Activated T-cell treated with anti-CD3 and anti-CD28 coated beads for 48 hours (primary cell): ENCODE measurements at regions not wholly inside any gene's neighbourhood (a gene's known extent, or its start where the extent isn't known, plus 50 kb on each side); places are given as distances from the start of the nearest gene placed in this dataset.

Experiments
- DNase-seq: peaks from one replicate; pipeline ENCODE4 v3.0.0-alpha.2; 2020; ENCODE audit warnings: low read depth

GRCh38 chr2:177021706-177022343 is 190.8 kb upstream of the HNRNPA3 start:
- DNase-seq, result no peak

- DNase-seq, result no peak
These were observed 187.8 kb upstream of the HNRNPA3 start for GRCh38 chr2:177024765-177025164.

GRCh38 chr2:177026253-177026652 is 186.3 kb upstream of the HNRNPA3 start:
- DNase-seq, result no peak

GRCh38 chr2:177026956-177027355 is 185.6 kb upstream of the HNRNPA3 start:
- no peak for DNase-seq

- DNase-seq, result no peak
These were observed 184.3 kb upstream of the HNRNPA3 start for GRCh38 chr2:177028296-177028695.

GRCh38 chr2:177029075-177029474 is 183.5 kb upstream of the HNRNPA3 start:
- DNase-seq, result no peak

GRCh38 chr2:177029501-177029900 is 183.1 kb upstream of the HNRNPA3 start:
- DNase-seq, result no peak

GRCh38 chr2:177029901-177030300 is 182.7 kb upstream of the HNRNPA3 start:
- DNase-seq, result no peak

GRCh38 chr2:177030451-177031105 is 182.0 kb upstream of the HNRNPA3 start:
- DNase-seq, result no peak

GRCh38 chr2:177031438-177032180 is 181.0 kb upstream of the HNRNPA3 start:
- no peak for DNase-seq

- DNase-seq, result no peak
These were observed 175.8 kb upstream of the HNRNPA3 start for GRCh38 chr2:177036747-177037146.

GRCh38 chr2:177037569-177037968 is 175.0 kb upstream of the HNRNPA3 start:
- DNase-seq, result no peak

GRCh38 chr2:177038787-177039484 is 173.7 kb upstream of the HNRNPA3 start:
- no peak for DNase-seq

GRCh38 chr2:177042311-177042710 is 170.3 kb upstream of the HNRNPA3 start:
- no peak for DNase-seq

GRCh38 chr2:177044671-177045070 is 167.9 kb upstream of the HNRNPA3 start:
- no peak for DNase-seq

GRCh38 chr2:177048981-177049380 is 163.6 kb upstream of the HNRNPA3 start:
- no peak for DNase-seq

- no peak for DNase-seq
These were observed 161.3 kb upstream of the HNRNPA3 start for GRCh38 chr2:177051278-177051677.

- no peak for DNase-seq
These were observed 160.1 kb upstream of the HNRNPA3 start for GRCh38 chr2:177052471-177052870.

GRCh38 chr2:177053038-177053437 is 159.6 kb upstream of the HNRNPA3 start:
- no peak for DNase-seq

- no peak for DNase-seq
These were observed 158.9 kb upstream of the HNRNPA3 start for GRCh38 chr2:177053716-177054115.

- no peak for DNase-seq
These were observed 156.1 kb upstream of the HNRNPA3 start for GRCh38 chr2:177056481-177056929.

- DNase-seq, result no peak
These were observed 153.8 kb upstream of the HNRNPA3 start for GRCh38 chr2:177058747-177059146.

- DNase-seq, result no peak
These were observed 153.3 kb upstream of the HNRNPA3 start for GRCh38 chr2:177059293-177059692.
